ENCODE measurements at regions not wholly inside any gene's neighbourhood (a gene's known extent, or its start where the extent isn't known, plus 50 kb on each side); places are given as distances from the start of the nearest gene placed in this dataset.
"Not testable (repeated sequence)": the region's sequence is repeated elsewhere in the genome, so short reads cannot be mapped to it uniquely, and the experiment has no call there.

DNA sequence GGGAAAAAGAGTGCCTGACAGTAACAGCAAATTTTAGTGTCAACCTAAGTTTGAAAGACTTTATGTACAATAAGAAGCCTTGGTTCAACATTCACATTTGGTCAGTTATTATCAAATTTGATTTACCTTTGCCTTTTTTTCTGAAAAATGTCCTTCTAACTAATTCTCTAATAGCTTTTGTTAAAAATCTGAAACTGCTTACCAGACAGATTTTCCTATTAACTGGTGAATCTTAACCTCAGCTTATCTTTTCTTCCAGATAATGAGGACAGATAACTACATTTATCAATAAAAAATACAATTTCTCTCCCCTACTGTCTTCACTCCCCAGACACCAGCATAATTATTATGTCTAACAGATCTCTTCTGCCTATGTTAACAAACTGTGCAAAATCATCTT is 988.5 kb downstream of the CDH18 start:
- DNase-seq: no peak

DNA sequence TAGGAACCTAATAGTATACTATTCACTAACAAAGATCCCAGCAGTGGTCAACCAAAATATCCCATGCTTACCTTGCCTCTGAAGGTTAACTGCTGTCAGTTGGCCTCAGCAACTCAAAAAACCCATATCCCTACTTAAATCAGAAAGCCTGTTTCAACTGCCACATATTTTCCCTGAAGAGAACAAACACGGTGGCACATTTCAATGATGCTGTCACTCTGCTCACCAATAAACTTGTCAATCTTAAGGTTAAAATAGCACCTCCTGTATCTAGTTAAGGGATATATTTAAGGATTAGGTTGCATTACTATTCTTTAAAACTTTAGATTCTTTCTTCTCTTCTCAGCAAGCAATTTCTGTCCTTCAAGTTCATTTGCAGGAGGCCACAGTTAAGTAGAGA is 986.9 kb downstream of the CDH18 start:
- DNase-seq: no peak

DNA sequence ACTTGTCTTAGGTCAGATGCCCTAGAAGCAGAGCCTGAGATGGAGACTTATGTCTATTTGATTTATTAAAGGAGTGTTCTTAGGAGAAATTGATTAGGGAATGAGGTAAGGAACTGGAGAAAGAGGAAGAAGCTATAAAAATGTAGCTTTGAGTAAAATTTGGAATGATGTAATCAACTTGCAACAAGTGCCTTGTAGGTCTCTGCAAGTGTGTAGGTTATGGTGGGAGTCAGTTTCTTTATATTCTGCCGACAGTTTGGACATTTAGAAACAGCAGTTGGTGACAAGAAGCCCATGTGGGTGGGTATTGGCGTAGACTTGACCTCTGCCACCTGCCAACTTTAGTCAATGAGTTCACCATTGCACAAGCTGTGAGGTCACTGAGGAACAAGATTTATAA is 986.5 kb downstream of the CDH18 start:
- no peak for DNase-seq

DNA sequence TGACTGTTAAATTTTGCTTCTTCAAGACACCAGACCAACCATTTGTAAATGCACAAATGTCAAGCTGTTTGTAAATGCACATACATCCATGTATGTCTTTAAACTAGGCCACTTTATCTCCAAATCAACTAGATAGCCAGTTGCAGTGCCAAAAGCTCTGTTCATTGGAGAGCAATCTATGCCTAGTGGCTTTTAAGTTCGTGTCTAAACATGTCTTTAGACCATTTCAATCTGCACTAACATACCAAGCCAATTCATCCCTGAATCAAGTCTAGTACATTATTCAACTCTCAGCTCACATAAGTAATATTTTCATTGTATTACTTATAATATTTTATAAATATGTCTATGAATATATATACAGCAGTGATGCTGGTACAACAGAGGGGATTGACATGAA is 985.9 kb downstream of the CDH18 start:
- DNase-seq: no peak

DNA sequence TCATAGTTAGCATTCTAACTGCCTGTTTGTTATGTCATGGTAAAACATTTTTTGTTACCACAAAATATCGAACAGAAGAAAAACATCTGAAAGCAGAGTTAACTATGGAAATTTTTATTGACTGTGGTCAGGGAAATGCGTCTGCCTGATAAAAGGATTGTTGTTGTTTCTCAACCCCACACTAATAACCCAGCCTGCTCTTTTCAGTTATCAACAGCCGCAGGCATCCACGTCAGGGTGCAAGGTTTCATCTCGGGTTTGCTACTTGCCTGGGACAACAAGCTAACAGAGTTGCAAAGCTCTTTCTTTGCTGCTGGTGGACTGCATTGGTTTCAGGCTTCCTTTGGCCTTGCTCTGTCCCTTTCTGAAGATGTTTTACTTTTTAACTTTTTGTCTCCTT is 969.2 kb downstream of the CDH18 start:
- DNase-seq: no peak

DNA sequence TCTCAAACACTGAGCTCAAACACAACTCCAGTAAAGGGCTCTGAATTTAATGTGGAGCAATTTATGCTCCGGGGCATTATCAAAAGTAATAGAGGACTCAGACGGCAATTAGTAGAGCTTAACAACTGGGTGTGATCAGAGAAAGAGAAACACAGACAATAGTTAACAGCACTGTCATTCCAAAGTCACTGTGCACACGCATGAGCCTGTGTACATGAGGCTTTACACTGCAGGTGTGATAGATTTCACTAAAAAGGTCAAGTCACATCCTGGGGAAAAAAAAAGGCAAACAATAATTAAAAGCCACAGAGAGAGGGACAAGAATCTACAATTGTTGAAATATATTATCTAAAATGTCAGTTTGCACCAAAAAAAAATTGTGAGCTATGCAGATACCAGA is 956.5 kb downstream of the CDH18 start:
- no peak for DNase-seq

DNA sequence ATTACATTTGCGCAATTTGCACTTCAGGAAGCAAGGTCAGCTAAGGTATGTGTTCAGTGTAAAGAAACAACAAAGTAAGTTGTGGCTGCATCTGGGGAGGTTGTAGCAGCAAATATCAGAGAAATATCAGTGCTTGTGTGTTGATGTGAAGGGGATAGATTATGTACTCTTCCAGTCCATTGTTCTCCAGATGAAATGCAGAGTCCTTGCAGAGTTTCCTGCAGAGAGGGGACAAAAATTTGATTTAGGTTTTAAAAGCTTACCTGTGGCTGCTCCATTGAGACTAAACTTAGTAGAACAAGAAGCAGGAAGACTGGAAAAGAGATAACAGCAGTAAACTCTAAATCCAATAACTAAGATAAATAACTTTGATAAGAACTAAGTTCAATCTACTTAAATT is 952.2 kb downstream of the CDH18 start:
- DNase-seq: no peak

DNA sequence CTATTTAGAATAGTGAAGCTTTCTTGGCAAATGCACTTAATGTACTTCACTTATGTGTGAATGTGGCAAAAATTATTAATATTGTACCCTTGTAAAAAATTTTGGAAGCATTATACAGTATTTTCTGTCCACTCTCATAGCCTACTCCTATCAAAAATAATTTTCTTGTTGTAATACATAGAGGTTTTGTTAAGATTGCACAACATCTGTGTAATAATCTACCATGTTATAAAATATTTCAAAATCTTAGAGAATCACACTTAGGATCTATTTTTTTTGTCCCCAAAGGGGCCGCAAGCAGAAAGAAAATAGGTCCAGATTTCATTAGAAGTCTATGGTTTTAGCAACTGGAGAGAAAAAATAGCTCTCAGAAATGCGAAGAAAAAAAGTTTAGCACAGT is 945.9 kb downstream of the CDH18 start:
- no peak for DNase-seq

DNA sequence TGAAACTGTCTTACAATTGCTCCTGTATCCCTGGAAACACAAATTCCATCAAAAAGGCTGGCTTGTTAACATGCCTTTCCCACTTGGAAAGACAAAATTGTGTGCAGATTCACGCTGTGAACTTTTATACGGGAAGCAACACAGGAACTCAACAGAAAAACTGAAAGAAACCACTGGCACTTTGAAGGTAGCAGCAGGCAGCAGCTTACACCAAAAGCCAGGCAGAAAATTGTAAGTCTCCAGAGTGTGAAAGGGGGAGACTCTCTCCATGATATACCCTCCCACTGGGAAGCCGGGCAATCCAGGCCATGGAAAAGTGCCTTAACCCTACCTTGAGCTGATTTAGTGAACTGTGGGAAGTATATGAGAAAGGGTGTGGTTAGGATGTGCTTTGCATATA is 943.7 kb downstream of the CDH18 start:
- no peak for DNase-seq

DNA sequence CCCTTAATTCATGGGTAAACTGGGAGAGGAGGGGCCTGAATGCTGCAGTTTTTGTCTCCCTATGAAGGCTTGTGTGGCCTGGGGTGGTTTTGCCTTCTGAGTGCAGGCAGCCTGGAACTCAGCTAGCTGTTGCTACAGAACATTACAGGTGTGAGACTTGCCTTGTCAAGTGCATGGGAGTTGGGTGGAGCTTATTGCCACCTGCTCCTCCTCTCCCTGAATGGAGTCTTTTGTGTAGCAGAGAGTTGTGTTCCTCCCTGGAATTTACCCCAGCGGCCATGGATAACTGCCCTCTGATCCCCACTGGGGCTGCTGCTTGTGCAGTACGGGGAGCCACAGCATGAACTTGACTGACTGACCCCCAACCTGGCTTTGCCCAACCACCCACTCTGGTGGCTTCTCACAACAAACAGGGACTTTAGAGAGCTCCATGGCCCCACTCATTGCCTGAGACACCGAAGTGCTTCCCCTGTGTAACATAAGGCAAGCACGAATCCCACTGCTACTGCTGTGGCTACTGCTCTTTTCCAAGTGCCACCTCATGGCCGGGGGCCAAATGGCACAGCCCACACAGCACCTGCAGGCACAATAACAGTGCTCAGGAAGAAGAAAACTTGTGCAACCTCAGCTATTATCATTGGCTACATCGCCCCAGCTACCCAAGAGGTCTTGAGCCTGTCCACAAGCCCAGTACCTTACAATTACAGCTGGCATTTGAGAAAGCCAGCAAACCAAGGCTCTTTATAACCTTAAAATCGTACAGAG is 942.9 kb downstream of the CDH18 start:
- DNase-seq: no peak

DNA sequence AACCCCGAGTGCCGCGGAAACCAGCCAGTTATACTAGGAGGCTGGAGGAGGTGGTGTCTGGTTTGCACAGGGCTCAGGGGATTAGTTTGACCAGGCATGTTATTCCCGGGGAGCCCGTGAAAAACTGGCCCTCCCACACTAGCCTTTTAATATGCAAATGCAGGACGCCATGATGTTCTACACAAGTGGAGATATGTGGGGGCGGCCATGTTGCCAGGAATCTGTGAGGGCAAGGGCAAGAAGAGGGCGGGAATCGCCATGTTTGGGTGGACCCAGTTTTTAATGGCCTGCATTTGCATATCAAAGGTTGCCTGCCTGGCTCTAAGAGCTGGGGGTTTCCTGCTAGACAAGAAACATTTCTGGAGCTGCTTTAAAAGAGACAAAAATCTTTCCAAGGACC is 940.7 kb downstream of the CDH18 start:
- DNase-seq: no peak

DNA sequence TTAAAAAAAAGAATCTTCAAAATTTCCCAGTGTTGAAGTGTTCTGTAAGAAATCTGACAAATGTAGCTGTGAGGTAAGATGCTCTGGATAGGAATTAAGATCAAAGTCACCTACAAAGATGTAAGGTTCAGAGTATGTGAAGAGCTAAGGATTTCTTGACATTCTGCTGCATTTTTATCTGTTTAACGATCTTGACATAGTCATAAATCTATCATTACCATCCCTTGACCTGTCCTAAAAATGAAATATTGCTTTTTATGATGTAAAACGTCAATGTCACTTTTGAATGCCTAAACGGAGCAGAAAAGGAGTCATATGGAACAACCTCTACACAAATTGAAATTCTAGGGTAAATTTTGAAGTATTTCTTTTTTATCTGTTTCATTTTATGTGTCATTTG is 939.3 kb downstream of the CDH18 start:
- no peak for DNase-seq

DNA sequence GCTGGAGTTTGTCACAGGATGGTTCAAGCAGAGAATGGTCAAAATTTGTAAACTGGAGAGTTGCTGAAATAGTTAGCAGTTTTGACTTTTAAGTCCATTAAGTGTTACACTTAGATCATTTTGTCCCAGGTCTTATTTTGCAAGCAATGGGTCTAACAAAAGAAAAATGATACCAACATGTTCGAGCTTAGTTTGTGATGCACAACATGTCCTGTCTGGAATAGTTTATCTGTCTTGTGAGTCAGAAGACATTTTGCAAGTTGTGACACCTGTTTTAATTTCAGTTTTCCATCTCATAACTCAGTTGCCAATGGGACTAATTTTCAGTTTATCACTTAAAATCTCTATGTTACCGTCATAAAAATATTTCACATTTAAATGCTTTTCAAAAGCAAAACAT is 929.8 kb downstream of the CDH18 start:
- DNase-seq: no peak

DNA sequence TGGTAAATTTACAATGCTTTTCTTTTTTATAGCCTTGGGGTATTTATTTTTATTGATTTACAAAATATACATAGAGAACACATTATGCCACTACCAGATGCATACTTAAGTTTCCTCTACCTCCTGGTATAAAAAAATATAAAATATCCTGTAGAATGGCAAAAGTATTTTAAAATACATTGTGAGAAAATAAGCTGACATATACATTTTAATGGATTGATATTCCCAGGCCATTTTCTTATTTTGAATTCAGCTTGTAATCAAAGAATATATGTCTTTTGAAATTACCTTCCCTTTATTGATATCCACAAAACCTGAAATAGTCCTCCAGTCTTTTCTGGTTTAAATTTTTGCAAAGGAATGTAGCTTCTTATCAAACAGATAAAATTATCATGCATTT is 923.9 kb downstream of the CDH18 start:
- no peak for DNase-seq

DNA sequence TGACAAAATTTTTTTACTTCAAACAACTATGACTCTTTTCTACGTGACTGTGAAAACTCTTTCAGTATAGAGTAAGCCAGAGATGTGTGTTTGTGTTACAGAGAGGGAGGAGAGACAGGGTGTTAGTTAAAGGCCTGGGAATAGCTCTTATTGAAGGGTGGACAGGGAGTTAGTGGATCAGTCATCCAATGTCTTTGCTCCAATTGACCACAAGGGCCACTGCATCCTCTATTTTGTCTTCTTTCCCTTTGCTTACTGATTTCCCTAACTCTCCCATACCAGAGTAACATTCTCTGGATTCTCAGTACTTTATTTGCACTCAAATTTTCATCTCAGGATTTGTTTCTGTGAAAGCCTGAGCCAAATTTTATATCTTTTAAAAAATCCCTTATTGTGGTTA is 920.3 kb downstream of the CDH18 start:
- DNase-seq: no peak

DNA sequence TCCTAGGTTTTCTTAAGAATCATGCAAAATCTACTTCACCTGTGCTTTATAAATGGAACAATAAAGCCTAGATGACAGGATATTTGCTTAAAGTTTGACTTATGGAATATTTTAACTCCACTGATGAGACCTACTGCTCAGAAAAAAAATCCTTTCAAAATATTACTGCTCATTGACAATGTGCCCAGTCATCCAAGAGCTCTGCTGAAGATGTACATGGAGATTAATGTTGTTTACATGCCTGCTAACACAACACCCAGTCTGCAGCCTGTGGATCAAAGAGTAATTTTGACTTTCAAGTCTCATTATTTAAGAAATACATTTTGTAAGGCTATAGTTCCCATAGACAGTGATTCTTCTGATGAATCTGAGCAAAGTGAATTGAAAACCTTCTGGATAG is 889.6 kb downstream of the CDH18 start:
- DNase-seq: no peak

DNA sequence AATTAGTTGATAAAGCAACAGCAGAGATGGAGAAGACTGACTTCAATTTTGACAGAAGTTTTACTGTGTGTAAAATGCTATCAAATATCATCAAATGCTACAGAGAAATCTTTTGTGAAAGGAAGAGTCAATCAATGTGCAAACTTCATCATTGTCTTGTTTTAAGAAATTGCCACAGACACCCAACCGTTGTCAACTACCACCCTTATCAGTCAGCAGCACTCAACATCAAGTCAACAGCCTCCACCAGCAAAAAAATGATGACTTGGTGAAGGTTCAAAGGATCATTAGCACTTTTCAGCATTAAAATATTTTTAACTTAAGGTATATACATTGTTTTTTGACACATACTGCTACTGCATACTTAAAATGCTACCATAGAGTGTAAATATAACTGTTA is 888.8 kb downstream of the CDH18 start:
- DNase-seq: no peak

DNA sequence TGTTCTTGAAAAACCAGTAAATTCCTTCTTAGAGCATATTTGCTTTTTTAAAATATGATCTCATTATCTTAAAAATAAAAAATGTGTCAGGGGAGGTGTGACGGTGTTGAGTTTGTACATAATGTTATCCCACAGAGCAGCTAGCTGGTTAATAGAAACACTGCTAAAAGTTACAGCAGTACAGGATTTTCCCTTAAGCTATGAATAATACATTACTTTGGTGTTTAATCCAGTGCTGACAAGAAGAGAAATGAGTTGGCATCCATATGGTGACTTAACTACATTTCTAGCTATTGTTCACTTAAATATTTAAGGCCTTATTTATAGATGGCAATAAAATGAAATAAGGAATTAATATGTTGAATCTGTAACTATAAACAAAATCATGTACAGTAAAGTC is 883.1 kb downstream of the CDH18 start:
- no peak for DNase-seq

DNA sequence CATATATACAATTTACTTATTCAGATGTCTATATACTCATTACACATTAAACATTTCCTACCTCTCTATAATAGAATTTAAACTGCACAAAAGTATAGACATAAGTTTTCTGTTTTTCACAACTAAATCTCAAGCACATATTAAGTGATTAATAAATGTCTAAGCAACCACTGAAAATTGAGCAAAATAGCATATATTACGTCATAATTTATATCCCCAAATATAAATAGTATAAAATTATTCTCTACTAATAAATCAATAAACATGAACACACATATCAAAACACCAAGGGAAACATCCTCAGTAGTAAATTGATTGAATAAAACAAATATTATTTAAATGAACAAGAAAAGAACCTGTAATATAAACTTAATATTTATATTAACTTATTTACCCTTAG is 865.1 kb downstream of the CDH18 start:
- no peak for DNase-seq

DNA sequence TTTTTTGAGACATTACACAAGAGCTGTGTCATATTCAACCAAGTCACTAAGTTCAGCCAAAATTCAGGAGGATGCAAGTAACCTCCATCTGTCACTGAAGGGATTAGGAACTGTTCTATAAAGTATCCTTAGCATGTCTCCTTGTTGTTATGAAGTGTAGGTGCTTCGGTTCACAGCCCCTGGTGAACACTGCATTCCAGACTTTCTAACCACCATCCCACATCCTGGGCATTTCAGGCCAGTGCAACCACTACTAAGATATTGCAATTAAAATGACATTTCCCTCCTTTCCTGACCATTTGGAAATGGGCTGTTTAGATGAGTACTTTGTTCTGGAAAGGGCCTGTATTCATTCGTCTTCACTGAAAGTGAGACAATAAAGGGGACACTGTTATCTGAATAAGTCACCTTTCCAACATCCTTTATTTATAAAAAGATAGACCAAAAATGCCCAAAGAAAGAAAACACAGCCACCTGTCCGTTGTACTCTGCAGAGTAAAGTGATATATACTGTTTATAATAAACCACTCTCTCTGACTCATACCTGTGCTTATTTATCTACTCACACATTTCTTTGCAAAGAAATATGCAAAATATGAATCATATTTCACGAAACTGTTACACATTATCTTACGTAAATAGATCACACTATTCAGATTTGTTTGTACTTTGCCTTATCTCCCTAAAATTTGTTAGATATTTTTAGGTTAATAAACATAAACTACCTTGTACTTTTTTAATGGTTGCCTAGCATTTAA is 861.9 kb downstream of the CDH18 start:
- no peak for DNase-seq

DNA sequence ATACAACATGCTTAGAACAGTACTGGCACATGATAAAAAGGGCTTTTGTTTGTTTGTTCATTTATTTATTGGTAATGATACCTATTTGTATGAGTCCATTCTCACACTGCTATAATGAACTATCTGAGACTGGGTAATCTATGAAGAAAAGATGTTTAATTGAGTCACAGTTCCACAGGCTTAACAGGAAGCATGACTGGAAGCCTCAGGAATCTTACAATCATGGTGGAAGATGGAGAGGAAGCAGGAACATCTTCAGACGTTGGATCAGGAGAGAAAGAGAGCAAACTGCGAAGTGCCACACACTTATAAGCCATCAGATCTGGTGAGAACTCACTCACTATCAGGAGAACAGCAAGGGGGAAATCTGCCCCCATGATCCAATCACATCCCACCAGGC is 847.7 kb downstream of the CDH18 start:
- DNase-seq: no peak

DNA sequence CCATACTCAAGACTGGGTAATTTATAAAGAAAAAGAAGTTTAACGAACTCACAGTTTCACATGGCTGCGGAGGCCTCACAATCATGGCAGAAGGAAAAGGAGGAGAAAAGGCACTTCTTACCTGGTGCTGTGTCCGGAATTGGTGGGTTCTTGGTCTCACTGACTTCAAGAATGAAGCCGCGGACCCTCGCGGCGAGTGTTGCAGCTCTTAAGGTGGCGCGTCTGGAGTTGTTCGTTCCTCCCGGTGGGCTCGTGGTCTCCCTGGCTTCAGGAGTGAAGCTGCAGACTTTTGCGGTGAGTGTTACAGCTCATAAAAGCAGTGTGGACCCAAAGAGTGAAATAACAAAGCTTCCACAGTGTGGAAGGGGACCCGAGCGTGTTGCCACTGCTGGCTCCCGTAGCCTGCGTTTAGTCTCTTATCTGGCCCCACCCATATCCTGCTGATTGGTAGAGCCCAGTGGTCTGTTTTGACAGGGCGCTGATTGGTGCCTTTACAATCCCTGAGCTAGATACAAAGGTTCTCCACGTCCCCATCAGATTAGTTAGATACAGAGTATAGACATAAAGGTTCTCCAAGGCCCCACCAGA is 846.0 kb downstream of the CDH18 start:
- not testable (repeated sequence) for DNase-seq

DNA sequence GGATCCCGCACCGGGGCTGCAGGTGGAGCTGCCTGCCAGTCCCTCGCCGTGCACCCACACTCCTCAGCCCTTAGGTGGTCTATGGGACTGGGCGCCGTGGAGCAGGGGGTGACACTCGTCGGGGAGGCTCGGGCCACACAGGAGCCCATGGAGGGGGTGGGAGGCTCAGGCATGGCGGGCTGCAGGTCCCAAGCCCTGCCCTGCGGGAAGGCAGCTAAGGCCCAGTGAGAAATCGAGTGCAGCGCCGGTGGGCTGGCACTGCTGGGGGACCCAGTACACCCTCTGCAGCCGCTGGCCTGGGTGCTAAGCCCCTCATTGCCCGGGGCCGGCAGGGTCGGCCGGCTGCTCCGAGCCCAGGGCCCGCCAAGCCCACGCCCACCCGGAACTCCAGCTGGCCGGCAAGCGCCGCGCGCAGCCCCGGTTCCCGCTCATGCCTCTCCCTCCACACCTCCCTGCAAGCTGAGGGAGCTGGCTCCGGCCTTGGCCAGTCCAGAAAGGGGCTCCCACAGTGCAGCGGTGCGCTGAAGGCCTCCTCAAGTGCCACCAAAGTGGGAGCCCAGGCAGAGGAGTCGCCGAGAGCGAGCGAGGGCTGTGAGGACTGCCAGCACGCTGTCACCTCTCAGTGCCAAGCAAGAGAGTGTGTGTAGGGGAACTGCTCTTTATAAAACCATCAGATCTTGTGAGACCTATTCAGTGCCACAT is 845.1 kb downstream of the CDH18 start:
- not testable (repeated sequence) for DNase-seq

DNA sequence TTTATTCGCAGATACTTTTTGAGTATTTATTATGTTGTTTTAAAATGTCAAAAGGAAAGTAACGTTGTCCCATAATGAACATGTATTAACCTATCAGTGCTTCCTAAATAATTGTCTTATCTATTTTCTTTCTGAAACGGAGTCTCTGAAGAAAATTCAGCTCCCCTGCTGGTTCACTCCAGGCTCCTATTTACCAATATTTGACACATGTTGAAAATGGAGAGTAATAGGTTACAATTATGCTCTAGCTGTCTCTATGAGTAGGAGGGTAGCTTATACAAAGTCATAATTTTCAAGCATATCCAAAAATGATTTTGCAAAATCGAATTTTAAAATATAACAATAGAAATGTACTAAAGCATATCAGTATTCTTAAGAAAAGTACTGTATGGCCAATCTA is 844.1 kb downstream of the CDH18 start:
- no peak for DNase-seq

All from activated CD4-positive, alpha-beta T cell treated with anti-CD3 and anti-CD28 coated beads, Interleukin-2, amount 50 U/mL, for 4 hours (primary cell).